ENCODE measurements at regions not wholly inside any gene's neighbourhood (a gene's known extent, or its start where the extent isn't known, plus 50 kb on each side); places are given as distances from the start of the nearest gene placed in this dataset.
"Not testable (repeated sequence)": the region's sequence is repeated elsewhere in the genome, so short reads cannot be mapped to it uniquely, and the experiment has no call there.

- no peak for DNase-seq
Measured at GRCh38 chr15:39414201-39414600, 166.7 kb upstream of the THBS1 start.

GRCh38 chr15:39415634-39416033 is 165.2 kb upstream of the THBS1 start:
- no peak for DNase-seq

GRCh38 chr15:39416258-39416657 is 164.6 kb upstream of the THBS1 start:
- no peak for DNase-seq

GRCh38 chr15:39417366-39418134 is 163.3 kb upstream of the THBS1 start:
- no peak for DNase-seq

GRCh38 chr15:39419651-39420050 is 161.2 kb upstream of the THBS1 start:
- no peak for DNase-seq

GRCh38 chr15:39420123-39420852 is 160.6 kb upstream of the THBS1 start:
- not testable (repeated sequence) for DNase-seq

GRCh38 chr15:39420853-39421192 is 160.1 kb upstream of the THBS1 start:
- DNase-seq = not testable (repeated sequence)

GRCh38 chr15:39426552-39427532 is 154.0 kb upstream of the THBS1 start:
- peak; percentile 87 for DNase-seq

GRCh38 chr15:39427705-39428104 is 153.2 kb upstream of the THBS1 start:
- peak; percentile 33 for DNase-seq

- DNase-seq = no peak
Measured at GRCh38 chr15:39429898-39430357, 151.0 kb upstream of the THBS1 start.

- no peak for DNase-seq
Measured at GRCh38 chr15:39430389-39430788, 150.5 kb upstream of the THBS1 start.

GRCh38 chr15:39431376-39431775 is 149.5 kb upstream of the THBS1 start:
- DNase-seq = no peak

GRCh38 chr15:39432026-39432425 is 148.9 kb upstream of the THBS1 start:
- no peak for DNase-seq

- DNase-seq = no peak
Measured at GRCh38 chr15:39432912-39433348, 147.9 kb upstream of the THBS1 start.

GRCh38 chr15:39433376-39433775 is 147.5 kb upstream of the THBS1 start:
- DNase-seq = no peak

- DNase-seq = no peak
Measured at GRCh38 chr15:39434163-39434562, 146.7 kb upstream of the THBS1 start.

- no peak for DNase-seq
Measured at GRCh38 chr15:39434751-39435238, 146.1 kb upstream of the THBS1 start.

- DNase-seq = no peak
Measured at GRCh38 chr15:39435244-39435643, 145.6 kb upstream of the THBS1 start.

GRCh38 chr15:39438260-39438659 is 142.6 kb upstream of the THBS1 start:
- DNase-seq = no peak

GRCh38 chr15:39438799-39439592 is 141.9 kb upstream of the THBS1 start:
- no peak for DNase-seq

GRCh38 chr15:39442898-39443297 is 138.0 kb upstream of the THBS1 start:
- no peak for DNase-seq

- DNase-seq = no peak
Measured at GRCh38 chr15:39443659-39444219, 137.1 kb upstream of the THBS1 start.

Data from CD4-positive, alpha-beta T cell treated with Interferon gamma for 1 hour (primary cell).